ENCODE measurements at regions not wholly inside any gene's neighbourhood (a gene's known extent, or its start where the extent isn't known, plus 50 kb on each side); places are given as distances from the start of the nearest gene placed in this dataset.

GRCh38 chr2:228556717-228557116 is 375.2 kb upstream of the SPHKAP start:
- Histone ChIP-seq H3K9ac (ENCODE audit: insufficient read depth, low read depth, low read length) (no peak overlapping the region), H3K79me2 (ENCODE audit: insufficient read depth, low read length) (no peaks in the 10 kb centered on the region), H4K20me1 (ENCODE audit: insufficient read depth, low read length) (no peaks in the 10 kb centered on the region), H3K36me3 (replicated peaks in 1 of 2; ENCODE audit: control insufficient read depth in 1 of 2, insufficient read depth in 2 of 2, low read length in 2 of 2) (no peaks in the 10 kb centered on the region), H3K27me3 (ENCODE audit: control insufficient read depth in 1 of 2, insufficient read depth in 2 of 2, low read length in 2 of 2) (no peaks in the 10 kb centered on the region), H3K27ac (ENCODE audit: extremely low read length, insufficient read depth, low read length) (no peak overlapping the region), H2AFZ (ENCODE audit: low read length) (no peak overlapping the region), H3K4me1 (ENCODE audit: insufficient read depth, low read length) (no peaks in the 10 kb centered on the region), H3K4me3 (replicated peaks in 1 of 3; ENCODE audit: insufficient read depth in 1 of 3, low read depth in 2 of 3, low read length in 3 of 3) (no peak overlapping the region), H3K4me2 (ENCODE audit: low read depth, low read length) (no peak overlapping the region), H3K9me3 (ENCODE audit: low read length) (peaks cover 86% of the 10 kb centered on the region)
- ChIA-PET CTCF (ENCODE audit: low intra/inter-chr PET ratio, low total read pairs) (no interaction called here), POLR2A (no interaction called here)
- in situ Hi-C loops (cut with HindIII; ENCODE audit: extremely low pct_ligation_motif_present, low pct_unique_long_range_greater_than_20kb) (no loop called here), intact Hi-C loops (cut with micrococcal nuclease; ENCODE audit: unreplicated experiment) (no loop called here)
- 5% methylated on average over 1 of the region's 1 CpG for WGBS (ENCODE audit: low lambda C conversion rate)
- TF ChIP-seq MZF1 (CRISPR knock-in tag; IDR thresholded peaks at IDR 0.05; ENCODE audit: borderline replicate concordance) (no peak), ZNF878 (CRISPR knock-in tag; IDR thresholded peaks at IDR 0.05) (no peak), NR3C1 (CRISPR knock-in tag; IDR thresholded peaks at IDR 0.05) (no peak), ZNF704 (CRISPR knock-in tag; IDR thresholded peaks at IDR 0.05; ENCODE audit: borderline replicate concordance) (no peak)
- BruUV-seq (replicated peaks), result no TSS peak
- no peak for DNase-seq (ENCODE audit: low spot score)
- no peak for ATAC-seq
- no peak for FAIRE-seq

GRCh38 chr2:228549441-228550007 is 368.0 kb upstream of the SPHKAP start:
- WGBS (ENCODE audit: low lambda C conversion rate), result 13% methylated on average over 7 of the region's 7 CpGs
- Histone ChIP-seq H3K9me3 (ENCODE audit: low read length) (peaks cover 87% of the 10 kb centered on the region), H3K36me3 (replicated peaks in 1 of 2; ENCODE audit: control insufficient read depth in 1 of 2, insufficient read depth in 2 of 2, low read length in 2 of 2) (no peaks in the 10 kb centered on the region), H3K4me1 (ENCODE audit: insufficient read depth, low read length) (no peaks in the 10 kb centered on the region), H3K9ac (ENCODE audit: insufficient read depth, low read depth, low read length) (no peak overlapping the region), H4K20me1 (ENCODE audit: insufficient read depth, low read length) (no peaks in the 10 kb centered on the region), H2AFZ (ENCODE audit: low read length) (no peak overlapping the region), H3K4me2 (ENCODE audit: low read depth, low read length) (no peak overlapping the region), H3K79me2 (ENCODE audit: insufficient read depth, low read length) (no peaks in the 10 kb centered on the region), H3K27me3 (ENCODE audit: control insufficient read depth in 1 of 2, insufficient read depth in 2 of 2, low read length in 2 of 2) (no peaks in the 10 kb centered on the region), H3K4me3 (replicated peaks in 1 of 3; ENCODE audit: insufficient read depth in 1 of 3, low read depth in 2 of 3, low read length in 3 of 3) (no peak overlapping the region), H3K27ac (ENCODE audit: extremely low read length, insufficient read depth, low read length) (no peak overlapping the region)
- no peak for DNase-seq (ENCODE audit: low spot score)
- no TSS peak for BruUV-seq (replicated peaks)
- ChIA-PET POLR2A (no interaction called here), CTCF (ENCODE audit: low intra/inter-chr PET ratio, low total read pairs) (no interaction called here)
- no peak for FAIRE-seq
- no peak for TF ChIP-seq SSRP1 (CRISPR knock-in tag; IDR thresholded peaks at IDR 0.05)
- no peak for TF ChIP-seq NR1H2 (CRISPR knock-in tag; IDR thresholded peaks at IDR 0.05; ENCODE audit: borderline replicate concordance, low read depth)
- no peak for TF ChIP-seq HNF4G (IDR thresholded peaks at IDR 0.05; ENCODE audit: borderline replicate concordance, low read depth, low read length)
- TF ChIP-seq HNF4G (CRISPR knock-in tag; IDR thresholded peaks at IDR 0.05; ENCODE audit: borderline replicate concordance, low read depth), result no peak
- TF ChIP-seq NFYB (CRISPR knock-in tag; IDR thresholded peaks at IDR 0.05), result no peak
- no peak for TF ChIP-seq MED8 (CRISPR knock-in tag; IDR thresholded peaks at IDR 0.05; ENCODE audit: insufficient replicate concordance)
- no peak for TF ChIP-seq ELK4 (CRISPR knock-in tag; IDR thresholded peaks at IDR 0.05; ENCODE audit: borderline replicate concordance)
- TF ChIP-seq HNRNPLL (IDR thresholded peaks at IDR 0.05; ENCODE audit: low read depth, low read length, poor library complexity, severe bottlenecking), result no peak
- TF ChIP-seq ZBTB10 (CRISPR knock-in tag; IDR thresholded peaks at IDR 0.05; ENCODE audit: borderline replicate concordance), result no peak
- no peak for TF ChIP-seq ZNF629 (CRISPR knock-in tag; conservative IDR thresholded peaks at IDR 0.05)
- TF ChIP-seq KDM6A (CRISPR knock-in tag; IDR thresholded peaks at IDR 0.05; ENCODE audit: low read depth), result no peak
- in situ Hi-C loops (cut with HindIII; ENCODE audit: extremely low pct_ligation_motif_present, low pct_unique_long_range_greater_than_20kb) (no loop called here), intact Hi-C loops (cut with micrococcal nuclease; ENCODE audit: unreplicated experiment) (no loop called here)
- ATAC-seq, result no peak

Measured in HepG2 (cell line).